ENCODE measurements at regions not wholly inside any gene's neighbourhood (a gene's known extent, or its start where the extent isn't known, plus 50 kb on each side); places are given as distances from the start of the nearest gene placed in this dataset.
A peak's percentile ranks its signal among the peaks of the same experiment; 100 is the strongest.

DNA sequence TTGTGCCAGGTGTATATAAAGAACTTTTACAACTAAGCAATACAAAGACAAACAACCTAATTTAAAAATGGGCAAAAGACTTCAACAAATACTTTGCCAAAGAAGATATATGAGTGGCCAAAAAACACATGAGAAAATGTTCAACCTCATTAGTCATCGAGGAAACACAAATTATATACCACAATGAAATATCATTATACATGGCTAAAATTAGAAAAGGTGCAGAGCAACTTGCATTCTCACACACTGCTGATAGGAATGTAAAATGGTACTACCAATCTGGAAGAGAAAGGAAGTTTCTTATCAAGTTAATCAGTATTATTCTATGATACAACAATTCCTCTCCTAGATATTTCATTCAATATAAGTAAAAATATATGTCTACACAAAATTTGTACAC, 131.6 kb upstream of the FRMD6 start:
- no peak for DNase-seq

DNA sequence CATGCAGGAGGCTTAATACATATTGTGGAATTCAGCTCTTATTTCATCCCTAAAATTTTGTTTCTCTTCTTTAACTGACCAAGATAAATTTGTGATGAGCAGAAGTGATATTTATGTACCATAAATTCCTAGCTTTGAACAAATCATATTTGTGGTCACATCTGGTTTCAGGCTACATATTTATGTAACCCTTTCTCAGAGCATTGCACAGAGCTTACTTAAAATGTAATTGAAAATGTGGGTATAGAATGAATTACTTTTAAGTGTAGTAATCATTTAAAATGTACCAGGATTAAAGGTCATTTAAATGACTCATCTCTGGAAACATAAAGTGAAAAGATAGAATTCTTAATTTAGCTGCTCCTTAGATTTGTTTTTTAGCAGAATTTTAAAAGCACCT, 129.9 kb upstream of the FRMD6 start:
- DNase-seq: no peak

DNA sequence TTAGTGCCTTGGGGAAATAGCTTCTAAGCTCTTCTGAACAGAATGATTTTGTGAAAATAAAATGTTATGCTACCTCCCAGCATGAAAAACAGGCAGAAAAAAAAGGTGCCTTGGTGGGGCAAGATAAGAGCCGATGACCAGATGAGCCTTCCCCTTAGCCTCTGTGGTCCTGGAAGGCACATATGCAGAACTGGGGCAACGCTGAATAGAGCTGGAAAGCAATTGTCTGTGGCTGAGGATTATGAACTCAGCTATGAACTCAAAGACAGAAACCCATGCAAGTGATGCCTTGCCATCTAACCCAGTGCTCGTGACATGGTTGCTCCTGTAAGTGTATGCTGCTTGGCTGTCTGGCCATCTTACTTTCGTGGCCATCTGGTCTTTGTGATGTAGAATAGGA, 128.5 kb upstream of the FRMD6 start:
- DNase-seq: no peak

DNA sequence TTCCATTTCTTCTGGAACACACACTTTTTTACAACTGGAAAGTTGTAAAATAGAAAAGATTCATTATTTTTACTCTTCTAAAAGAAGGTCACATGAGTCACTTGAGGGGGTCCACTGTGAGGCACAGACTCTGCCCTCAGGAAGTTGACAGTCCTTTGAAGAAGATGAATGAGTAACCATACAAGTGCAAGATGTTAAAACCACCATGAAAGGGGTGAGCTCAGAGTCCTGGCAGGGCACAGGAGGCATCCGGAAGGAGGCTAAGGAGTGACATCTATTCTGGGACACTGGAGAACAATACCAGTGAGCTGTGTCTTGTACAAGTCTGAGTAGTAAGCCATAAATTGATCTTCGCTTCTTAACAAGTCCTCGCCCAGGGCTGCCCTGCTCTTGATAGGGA, 126.0 kb upstream of the FRMD6 start:
- DNase-seq: no peak

DNA sequence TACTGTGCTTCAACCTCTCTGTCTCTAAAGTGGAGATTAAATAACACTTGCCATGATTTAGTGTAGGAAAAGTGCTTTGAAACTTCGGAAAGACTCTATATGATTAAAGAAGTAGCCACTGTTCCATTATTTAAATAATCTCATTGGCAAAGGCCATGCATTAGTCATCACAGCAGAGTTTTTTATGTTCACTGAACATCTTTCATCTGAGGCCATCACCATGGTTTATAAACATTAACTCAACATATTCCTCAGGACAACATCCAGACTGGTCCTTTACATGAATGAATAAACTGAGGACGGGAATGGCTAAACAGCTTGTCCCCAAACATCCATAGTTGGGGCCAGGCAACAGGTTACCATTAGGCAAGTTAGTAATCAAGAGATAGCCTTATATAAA, 124.6 kb upstream of the FRMD6 start:
- DNase-seq: no peak

DNA sequence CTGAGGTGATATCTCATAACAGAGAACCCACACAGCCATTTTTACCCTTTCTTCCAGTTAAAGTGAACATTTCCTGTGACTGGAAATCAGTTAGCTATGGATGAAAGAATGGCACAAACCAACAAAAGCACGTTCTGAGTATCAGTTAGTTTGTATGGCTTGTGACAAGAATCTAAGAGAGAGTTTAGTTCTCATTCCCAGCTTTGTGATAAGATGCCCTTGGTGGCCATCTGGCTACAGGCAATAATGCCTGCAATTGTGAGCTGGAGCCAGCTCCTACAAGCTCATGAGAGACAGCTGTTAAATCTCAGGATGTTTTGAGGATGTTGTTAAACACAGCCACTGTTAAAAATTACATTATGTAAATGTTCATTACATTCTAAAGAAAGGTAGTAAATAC, 122.0 kb upstream of the FRMD6 start:
- DNase-seq: no peak

DNA sequence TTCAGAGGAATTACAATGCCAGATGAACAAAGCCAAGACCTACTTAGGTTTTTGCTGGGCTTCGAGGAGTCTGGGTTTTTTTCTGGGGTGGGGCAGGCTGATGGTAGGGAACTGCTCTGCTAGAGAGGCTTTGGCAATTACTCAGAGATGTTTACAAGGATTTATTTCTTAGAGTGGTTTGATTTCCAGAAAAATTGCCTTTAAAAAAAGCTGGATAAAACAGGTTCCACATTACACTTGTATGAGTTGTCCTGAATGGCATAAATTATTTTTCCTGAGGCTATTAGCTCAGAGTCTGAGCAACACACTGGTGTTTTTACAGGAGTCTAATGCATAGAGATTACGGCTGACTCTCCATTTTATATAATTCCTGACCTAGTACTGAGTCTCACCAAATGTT, 118.5 kb upstream of the FRMD6 start:
- DNase-seq: no peak

DNA sequence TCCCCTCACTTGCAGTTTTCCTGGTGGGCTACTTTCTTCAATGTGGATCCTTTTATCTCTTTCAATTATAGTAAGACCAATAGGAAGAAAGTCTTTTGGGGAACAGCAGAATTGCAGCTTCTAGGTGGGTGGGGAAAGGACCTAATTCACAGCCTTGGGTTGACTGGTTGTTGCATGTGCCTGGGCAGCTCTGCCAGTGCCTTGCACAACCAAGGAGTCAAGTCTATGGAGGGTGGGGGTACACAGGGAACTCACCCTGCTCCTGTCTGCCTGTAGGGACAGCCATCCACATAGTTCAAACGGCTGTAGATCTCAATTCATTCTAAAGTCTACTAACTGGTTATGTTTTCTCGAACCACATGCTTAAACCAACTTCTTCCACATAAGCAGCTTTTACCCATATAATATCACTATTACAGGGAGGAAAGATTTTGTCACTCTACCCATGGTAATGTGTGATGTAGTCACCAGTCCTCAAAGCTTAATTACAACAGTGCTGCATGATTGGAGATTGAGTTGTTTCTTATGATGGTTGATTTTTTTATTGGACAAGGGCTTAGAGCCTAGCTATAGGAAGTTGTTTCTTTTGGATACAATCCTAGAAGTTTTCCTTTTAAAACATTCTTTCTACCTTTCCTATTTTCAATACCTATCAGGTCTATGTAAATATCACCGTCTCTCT, 117.7 kb upstream of the FRMD6 start:
- DNase-seq: no peak

DNA sequence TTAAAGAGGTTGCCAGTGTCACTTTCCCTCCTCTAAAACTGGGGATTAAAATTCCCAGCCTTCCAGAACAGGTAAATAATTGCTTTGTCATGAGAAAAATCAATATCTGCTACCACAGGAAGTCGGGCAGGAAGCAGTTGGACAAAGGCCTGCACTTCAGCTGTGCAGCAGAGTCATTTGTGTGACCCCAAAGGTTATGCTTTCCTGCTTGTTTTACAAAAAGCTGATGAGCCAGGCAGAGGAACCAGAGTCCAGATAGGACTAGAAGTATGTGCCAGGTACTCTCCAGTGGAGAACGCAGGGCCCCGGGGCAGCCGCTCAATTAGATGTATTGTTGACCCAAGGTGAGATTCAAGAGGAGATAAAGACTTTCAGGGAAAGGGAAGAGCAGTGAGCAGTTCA, 117.1 kb upstream of the FRMD6 start:
- peak; percentile 8 for DNase-seq

DNA sequence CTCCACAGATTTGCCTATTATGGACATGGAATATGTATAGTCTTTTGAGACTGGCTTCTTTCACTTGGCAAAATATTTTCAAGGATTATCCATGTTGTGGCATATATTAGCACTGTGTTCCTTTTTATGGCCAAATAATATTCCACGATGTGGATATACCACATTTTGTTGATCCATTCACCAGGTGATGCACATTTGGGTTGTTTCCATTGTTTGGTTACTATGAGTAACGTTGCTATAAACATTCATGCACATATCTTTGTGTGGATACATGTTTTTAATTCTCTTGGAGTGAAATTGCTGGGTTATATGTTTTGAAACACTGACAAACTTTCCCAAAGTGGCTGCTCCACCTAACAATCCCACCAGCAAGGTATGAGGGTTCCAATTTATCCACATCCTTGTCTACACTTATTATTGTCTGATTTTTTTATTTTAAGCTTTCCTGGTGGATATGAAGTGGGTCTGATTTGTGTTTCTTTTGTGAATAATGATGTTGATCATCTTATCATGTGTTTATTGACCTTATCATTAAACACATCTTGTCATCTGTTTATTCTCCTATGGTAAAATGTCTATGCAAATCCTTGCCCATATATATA, 116.2 kb upstream of the FRMD6 start:
- DNase-seq: no peak

DNA sequence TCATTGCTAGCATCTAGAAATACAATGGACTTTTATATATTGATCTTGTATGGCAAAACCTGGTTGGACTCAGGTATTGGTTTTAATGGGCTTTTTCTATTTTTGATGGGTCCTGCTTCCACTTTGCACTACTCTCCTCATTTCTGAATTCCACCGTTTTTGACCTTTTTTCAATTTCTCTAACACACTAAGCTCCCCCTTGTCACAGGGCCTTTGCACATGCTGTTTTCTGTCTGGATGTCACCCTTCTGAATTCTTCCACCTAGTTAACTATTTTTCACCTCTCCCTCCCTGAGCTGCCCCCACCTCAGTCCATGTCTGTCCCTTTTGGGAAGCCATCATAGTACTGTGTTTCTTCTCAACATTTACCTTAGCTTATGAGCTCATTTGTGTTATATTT, 112.7 kb upstream of the FRMD6 start:
- DNase-seq: no peak

DNA sequence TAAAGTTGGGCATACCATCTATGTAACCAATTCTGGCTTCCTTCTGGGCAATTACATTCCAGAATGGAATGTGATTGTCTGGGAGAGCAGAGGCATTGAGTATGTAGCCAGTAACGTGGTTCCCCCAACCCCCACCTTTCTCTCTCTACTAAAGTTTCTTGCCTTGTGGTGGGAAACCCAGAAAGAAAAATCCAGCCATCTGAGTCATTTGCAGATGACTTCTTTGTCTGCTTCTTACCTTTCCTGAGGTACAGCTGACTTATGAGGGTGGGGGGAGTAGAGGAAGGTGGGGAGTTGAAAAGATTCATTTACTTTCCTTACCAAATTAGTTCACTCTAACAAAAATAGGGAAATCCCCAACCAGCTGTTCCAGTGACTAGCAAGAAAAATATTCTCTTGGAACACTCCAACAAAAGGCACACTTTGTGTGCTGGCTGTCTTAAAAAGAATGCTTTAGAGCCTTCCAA, 112.1 kb upstream of the FRMD6 start:
- DNase-seq: no peak

DNA sequence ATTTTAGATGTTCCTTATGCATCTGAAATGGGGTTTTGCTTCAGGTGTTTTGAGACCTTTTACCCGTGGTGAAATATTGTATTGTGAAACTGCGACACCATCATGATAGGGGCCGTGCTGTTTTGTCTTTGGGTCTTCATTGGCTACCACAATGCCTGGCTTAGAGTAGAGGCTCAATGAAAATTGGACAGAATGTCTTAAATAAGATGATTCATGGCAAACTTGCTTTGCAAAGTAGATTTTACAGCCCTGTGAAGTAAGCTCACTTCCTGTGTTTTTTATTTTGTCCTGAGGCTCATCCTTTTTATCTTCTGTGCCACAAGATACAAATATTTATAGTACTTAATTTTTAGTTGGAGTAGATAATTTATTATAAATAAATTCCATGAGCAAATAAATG, 111.3 kb upstream of the FRMD6 start:
- no peak for DNase-seq

DNA sequence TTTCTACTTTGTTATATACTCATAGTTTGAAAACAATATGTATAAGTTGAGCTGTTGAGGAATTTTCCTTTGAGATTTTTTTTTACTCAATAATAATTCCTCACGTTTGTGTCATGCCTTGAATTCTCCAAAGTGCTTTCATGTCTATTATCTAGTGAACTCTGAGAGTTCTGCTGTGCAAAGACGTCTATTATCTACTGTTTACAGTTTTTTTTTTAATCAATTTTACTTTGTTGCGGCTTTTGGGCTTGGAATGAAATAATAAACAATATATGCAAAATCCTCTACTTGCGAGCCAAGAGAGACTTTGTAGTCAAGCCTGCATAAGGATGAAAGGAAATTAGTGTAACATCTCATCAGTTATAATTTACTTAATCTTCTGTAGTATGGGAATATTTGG, 107.2 kb upstream of the FRMD6 start:
- no peak for DNase-seq

DNA sequence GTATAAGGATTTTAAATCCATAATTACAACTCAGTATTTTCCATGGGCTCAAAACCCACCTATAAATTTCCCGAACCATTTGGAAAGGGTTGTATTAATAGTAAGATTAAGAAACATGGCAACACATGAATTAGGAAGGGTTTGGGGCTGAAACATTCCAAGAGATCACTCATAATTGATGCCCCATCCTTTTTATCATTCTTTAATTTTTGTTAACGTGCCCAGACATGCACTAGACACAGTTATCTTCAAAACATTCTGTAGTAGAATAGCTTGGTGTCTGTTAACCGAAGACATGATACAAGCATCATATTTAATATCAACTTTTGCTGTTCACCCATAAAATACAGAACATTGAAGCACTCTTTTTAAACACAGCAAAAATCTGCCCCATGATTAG, 106.8 kb upstream of the FRMD6 start:
- no peak for DNase-seq

DNA sequence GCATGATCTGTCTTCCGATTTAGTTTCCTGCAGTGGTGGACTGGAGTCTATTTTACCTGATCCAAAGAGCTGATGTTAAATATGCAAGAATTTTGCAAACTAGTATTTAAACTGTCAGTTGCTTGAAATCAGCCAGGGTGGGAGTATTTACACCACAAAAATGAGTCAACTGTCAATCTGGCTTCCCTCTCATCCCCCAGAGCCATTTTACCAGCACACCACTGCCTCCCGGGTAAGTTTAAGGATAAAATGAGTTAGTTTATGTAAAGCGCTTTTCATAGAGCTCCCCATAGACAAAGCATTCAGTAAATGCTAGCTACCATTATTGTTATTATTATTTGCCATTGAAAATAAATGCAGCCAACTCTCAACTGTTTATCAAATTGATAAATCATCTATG, 106.3 kb upstream of the FRMD6 start:
- DNase-seq: no peak

DNA sequence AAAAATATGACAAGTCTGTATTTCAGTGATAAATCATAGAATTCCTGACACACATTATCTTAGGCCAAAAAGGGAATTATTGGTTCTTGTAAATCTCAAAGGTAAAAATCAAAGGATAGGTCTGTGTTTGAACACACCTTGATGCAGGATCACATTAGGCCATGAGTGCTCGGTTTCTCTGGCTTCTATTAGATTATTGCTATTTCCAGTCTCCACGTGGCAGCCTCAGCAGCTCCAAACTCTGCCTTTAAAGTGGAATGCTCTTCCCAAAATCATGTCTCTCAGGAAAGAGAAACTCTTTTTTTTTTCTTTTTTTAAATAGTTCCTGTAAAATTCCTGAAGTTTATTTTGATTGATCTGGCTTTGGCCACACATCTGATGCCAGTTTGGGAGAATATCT, 105.6 kb upstream of the FRMD6 start:
- no peak for DNase-seq

DNA sequence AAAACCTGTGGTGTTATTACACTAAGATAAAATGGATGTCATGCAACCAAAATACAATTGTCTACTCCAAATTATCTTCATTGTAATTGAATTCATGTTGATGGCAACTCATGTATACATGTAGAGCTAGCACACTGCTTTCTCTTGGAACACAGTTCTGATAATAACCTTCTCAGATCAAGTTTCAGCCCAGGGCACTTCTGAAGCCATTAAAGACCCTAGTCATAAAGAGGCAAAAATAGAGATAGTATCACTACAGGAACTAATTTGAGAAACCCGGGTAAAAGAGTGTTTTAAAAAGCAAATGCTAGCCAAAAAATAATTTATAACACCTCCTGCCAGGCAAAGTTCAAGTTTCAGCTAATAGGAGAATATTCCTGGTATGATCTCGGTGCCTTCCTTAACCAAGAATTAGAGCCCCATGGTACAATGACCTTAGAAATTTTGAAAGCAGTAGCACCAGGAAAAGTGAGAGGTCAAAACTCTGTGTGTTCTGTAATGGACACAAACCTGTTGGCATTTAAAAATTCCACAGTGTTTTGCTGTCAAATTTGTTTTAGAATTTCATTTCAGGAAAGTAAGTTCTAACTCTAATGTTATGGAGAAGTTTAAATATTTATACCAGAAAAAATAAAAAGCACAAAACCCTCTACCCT, 105.0 kb upstream of the FRMD6 start:
- no peak for DNase-seq

DNA sequence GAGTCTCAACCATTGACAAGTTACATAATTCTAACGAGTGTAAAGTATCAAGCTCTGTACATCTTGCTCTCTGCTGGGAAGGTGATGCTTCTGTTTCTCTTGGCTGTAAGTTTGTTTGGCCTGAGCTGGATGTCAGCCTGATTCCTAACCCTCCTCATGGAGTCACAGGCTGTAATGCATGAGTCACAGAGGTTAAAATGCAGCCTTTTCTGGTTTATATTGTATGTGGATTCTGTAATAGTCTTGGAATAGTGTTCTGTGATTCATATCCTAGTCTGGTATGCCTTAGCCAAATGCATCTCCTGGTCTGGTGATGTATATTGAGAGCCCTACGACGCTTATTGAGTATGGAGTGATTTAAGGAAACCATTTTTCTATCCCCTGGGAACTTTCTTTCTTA, 104.5 kb upstream of the FRMD6 start:
- no peak for DNase-seq

DNA sequence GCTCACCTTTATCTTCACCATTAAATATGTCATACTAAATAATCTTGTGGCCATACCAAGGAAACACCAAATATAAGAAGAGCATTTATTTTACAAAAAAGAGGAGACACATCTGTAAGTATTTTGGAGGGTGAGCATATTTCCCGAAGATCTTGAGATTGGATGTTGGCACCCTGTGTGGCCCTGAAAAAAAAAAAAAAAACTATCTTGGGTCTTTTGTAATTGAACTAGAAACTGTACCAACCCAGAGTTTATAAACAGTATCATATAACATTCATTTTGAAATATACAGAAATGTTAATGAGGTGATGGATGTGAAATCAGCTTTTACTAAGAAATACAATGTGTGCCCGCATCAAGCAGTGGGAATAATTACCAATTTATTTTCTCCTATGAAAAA, 104.0 kb upstream of the FRMD6 start:
- DNase-seq: no peak

DNA sequence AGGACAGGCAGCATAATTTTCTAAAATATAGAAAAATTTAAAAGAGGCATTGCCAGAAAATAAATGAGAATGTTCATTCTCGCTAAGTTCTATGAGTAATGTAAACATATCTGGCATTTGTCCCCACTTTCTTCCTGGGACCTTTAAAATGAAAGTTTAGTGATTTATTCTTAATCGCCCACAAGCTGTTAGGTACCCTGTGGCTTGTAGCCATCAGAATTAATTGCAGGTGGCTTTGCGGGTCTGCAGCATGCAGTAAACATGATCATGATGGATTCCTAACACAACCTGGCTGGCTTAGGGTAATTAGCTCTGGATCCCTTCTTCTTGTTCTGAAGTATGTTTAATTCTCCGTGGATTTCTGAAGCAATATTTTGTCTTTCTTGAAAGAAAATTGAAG, 103.5 kb upstream of the FRMD6 start:
- no peak for DNase-seq

DNA sequence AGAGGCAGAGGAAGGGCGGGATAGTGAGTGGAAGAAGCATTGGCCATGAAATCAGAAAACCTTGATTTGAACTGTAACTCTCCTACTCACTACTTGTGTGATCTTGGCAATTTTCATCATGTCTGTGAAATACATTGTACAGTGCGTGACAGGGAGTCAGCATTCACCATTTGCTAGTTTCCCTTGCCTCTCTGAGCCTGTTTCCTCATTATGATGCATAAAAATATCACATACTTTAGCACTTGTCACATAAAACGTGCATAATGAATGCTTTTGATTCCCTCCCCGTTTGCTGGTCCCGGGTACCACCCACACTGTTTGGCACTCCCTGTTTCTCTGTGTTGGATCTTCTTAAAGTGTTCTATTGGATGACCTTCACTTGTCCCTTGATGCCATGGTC, 101.1 kb upstream of the FRMD6 start:
- DNase-seq: no peak

DNA sequence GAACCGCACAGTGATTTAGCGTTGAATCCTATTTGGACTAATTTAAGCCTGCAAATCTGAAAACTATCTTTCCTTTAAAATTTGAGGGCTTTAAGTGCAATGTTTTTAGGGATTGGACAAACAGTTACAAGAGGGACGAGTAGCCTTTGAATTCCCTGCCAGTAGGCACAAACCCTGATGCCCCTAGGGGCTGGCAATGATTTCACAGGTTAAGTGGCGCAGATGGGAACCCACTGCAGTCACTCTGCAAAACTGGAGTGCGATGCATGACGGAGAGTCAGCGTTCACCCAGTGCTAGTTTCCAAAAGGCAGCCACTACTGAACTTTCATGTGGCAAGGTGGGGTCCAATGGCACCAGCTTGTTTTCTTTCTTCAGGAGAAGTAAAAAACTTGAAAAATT, 99.4 kb upstream of the FRMD6 start:
- DNase-seq: peak; percentile 63

DNA sequence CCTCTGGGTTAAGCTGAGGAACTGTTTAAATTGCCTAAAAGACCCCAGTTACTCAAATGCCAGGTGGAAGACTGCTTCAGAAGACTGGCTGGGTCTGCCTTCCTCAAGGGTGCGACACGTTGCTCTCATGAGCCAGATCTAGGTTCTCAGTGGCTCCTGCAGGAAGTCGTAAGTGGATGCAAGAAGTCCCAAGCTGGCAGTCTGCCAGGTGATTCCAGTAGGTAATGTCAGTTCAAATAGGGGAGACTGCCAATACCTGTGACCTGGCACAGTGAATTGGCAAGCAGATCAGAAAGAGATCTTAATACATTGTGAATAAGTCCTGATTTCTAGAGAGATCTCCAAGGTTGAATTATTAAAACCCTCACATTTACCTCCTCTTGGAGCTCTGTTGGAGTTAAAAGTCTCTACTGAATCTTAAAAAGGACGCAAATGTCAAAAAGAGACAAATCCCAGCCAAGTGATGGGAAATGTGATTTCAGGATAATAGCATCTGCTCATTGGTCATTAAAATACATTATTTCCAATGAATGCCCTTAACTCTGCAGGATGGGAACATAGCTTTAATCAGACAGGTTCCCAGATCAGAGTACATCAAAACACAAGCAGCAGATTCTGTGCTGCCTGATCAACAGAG, 98.8 kb upstream of the FRMD6 start:
- DNase-seq: peak; percentile 53
